PFSK-1 (cell line): ENCODE measurements at regions not wholly inside any gene's neighbourhood (a gene's known extent, or its start where the extent isn't known, plus 50 kb on each side); places are given as distances from the start of the nearest gene placed in this dataset.

ENCODE experiments used
- POLR2AphosphoS5 ChIP-seq: IDR thresholded peaks from 2 replicates; pipeline ENCODE4 v1.6.1; 2012; ENCODE audit warnings: low read depth, mild to moderate bottlenecking, control low read depth, low read length, moderate library complexity
- TF ChIP-seq, protein P1 (sequence below), 2 experiments: IDR thresholded peaks; 2 replicates each; pipeline versions ENCODE4 v1.6.1 to v1.8.0; 2011 to 2012; ENCODE audit warnings: low read depth in 2 of 2, low read length in 2 of 2, control low read depth in 1 of 2, inconsistent platforms in 1 of 2, mild to moderate bottlenecking in 1 of 2, moderate library complexity in 1 of 2; ENCODE audit not compliant: insufficient read depth in 1 of 2

DNA sequence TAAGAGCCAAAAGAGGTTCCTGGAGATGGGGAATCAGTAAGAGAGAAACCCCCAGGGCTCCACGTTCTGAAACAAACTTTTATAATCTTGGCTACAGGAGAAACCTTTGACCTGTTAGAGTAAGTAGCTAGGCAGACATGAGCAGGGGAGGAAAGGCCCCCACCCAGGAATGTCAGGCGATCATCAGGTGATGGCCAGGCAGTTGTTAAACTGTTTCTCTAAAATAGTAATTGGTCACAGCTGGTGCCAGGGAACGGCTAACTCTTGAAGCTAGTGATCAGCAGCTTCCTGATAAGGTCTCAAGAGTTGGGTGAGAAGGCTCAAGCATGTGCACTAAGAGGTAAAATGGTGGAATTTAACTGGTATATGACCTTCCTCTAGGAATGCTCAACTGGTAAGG is 263.8 kb downstream of the HDGFL1 start:
- TF ChIP-seq POLR2AphosphoS5, result no peak
- TF ChIP-seq, protein P1, sequence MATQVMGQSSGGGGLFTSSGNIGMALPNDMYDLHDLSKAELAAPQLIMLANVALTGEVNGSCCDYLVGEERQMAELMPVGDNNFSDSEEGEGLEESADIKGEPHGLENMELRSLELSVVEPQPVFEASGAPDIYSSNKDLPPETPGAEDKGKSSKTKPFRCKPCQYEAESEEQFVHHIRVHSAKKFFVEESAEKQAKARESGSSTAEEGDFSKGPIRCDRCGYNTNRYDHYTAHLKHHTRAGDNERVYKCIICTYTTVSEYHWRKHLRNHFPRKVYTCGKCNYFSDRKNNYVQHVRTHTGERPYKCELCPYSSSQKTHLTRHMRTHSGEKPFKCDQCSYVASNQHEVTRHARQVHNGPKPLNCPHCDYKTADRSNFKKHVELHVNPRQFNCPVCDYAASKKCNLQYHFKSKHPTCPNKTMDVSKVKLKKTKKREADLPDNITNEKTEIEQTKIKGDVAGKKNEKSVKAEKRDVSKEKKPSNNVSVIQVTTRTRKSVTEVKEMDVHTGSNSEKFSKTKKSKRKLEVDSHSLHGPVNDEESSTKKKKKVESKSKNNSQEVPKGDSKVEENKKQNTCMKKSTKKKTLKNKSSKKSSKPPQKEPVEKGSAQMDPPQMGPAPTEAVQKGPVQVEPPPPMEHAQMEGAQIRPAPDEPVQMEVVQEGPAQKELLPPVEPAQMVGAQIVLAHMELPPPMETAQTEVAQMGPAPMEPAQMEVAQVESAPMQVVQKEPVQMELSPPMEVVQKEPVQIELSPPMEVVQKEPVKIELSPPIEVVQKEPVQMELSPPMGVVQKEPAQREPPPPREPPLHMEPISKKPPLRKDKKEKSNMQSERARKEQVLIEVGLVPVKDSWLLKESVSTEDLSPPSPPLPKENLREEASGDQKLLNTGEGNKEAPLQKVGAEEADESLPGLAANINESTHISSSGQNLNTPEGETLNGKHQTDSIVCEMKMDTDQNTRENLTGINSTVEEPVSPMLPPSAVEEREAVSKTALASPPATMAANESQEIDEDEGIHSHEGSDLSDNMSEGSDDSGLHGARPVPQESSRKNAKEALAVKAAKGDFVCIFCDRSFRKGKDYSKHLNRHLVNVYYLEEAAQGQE (IDR thresholded peaks at IDR 0.05; ENCODE audit: insufficient read depth in 1 of 2, low read depth in 2 of 2, low read length in 2 of 2), result no peak
